ENCODE measurements at regions not wholly inside any gene's neighbourhood (a gene's known extent, or its start where the extent isn't known, plus 50 kb on each side); places are given as distances from the start of the nearest gene placed in this dataset.

- no peaks in the 10 kb centered on the region for H3K27me3 ChIP-seq
- no peak for TF ChIP-seq POLR2A (IDR thresholded peaks at IDR 0.05)
- TF ChIP-seq, protein P1, sequence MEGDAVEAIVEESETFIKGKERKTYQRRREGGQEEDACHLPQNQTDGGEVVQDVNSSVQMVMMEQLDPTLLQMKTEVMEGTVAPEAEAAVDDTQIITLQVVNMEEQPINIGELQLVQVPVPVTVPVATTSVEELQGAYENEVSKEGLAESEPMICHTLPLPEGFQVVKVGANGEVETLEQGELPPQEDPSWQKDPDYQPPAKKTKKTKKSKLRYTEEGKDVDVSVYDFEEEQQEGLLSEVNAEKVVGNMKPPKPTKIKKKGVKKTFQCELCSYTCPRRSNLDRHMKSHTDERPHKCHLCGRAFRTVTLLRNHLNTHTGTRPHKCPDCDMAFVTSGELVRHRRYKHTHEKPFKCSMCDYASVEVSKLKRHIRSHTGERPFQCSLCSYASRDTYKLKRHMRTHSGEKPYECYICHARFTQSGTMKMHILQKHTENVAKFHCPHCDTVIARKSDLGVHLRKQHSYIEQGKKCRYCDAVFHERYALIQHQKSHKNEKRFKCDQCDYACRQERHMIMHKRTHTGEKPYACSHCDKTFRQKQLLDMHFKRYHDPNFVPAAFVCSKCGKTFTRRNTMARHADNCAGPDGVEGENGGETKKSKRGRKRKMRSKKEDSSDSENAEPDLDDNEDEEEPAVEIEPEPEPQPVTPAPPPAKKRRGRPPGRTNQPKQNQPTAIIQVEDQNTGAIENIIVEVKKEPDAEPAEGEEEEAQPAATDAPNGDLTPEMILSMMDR (IDR thresholded peaks at IDR 0.05), result no peak
- H3K4me3 ChIP-seq, result no peak overlapping the region
- no peak overlapping the region for H3K27ac ChIP-seq
- no peaks in the 10 kb centered on the region for H3K4me1 ChIP-seq
- intact Hi-C loops (cut with DNase I; ENCODE audit: low total_unique reads), result no loop called here
- H3K36me3 ChIP-seq, result no peaks in the 10 kb centered on the region
- no peak for DNase-seq
- H3K9me3 ChIP-seq, result no peaks in the 10 kb centered on the region
These were observed 240.8 kb downstream of the KIF20B start for GRCh38 chr10:89942217-89942616.

- intact Hi-C loops (cut with DNase I; ENCODE audit: low total_unique reads), result no loop called here
- Histone ChIP-seq H3K4me3 (no peak overlapping the region), H3K9me3 (no peaks in the 10 kb centered on the region), H3K36me3 (no peaks in the 10 kb centered on the region), H3K27me3 (no peaks in the 10 kb centered on the region), H3K4me1 (no peaks in the 10 kb centered on the region), H3K27ac (no peak overlapping the region)
- DNase-seq, result no peak
- TF ChIP-seq, protein P1 (IDR thresholded peaks at IDR 0.05), result no peak
- TF ChIP-seq POLR2A (IDR thresholded peaks at IDR 0.05), result no peak
These were observed 242.7 kb downstream of the KIF20B start for GRCh38 chr10:89944138-89944537.

- H3K4me1 ChIP-seq, result no peaks in the 10 kb centered on the region
- H3K27me3 ChIP-seq, result no peaks in the 10 kb centered on the region
- H3K4me3 ChIP-seq, result no peak overlapping the region
- no peak for TF ChIP-seq POLR2A (IDR thresholded peaks at IDR 0.05)
- TF ChIP-seq, protein P1 (IDR thresholded peaks at IDR 0.05), result no peak
- intact Hi-C loops (cut with DNase I; ENCODE audit: low total_unique reads), result no loop called here
- no peak for DNase-seq
- no peaks in the 10 kb centered on the region for H3K36me3 ChIP-seq
- H3K9me3 ChIP-seq, result no peaks in the 10 kb centered on the region
- no peak overlapping the region for H3K27ac ChIP-seq
These were observed 244.7 kb downstream of the KIF20B start for GRCh38 chr10:89946106-89946505.

GRCh38 chr10:89949496-89949895 lies 248.1 kb downstream of the KIF20B start:
- Histone ChIP-seq H3K4me1 (no peaks in the 10 kb centered on the region), H3K27me3 (no peaks in the 10 kb centered on the region), H3K4me3 (no peak overlapping the region), H3K27ac (no peak overlapping the region), H3K36me3 (no peaks in the 10 kb centered on the region), H3K9me3 (no peaks in the 10 kb centered on the region)
- no peak for TF ChIP-seq POLR2A (IDR thresholded peaks at IDR 0.05)
- TF ChIP-seq, protein P1 (IDR thresholded peaks at IDR 0.05), result no peak
- no peak for DNase-seq
- intact Hi-C loops (cut with DNase I; ENCODE audit: low total_unique reads), result no loop called here

DNA sequence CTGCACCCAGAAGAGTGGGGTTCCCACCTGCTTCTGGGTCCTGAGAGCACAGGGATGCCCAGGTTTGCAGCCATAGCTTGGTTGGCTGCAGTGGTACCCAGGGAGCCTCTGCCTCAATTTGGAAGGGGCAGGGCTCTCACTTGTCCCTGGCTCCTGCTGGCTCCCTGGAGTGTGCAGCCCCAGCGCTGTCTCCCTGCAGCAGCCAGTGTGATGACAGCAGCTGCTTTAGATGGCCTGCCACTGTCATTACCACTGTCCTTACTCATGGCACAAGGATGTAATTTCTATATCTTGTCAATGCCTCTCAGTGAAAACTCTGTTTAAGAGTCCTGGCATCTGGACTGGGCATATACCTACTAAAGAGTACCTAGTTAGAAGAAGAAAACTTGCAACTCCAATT lies 250.9 kb downstream of the KIF20B start:
- TF ChIP-seq, protein P1 (IDR thresholded peaks at IDR 0.05), result no peak
- no peak for TF ChIP-seq POLR2A (IDR thresholded peaks at IDR 0.05)
- no peak overlapping the region for H3K4me3 ChIP-seq
- no peaks in the 10 kb centered on the region for H3K4me1 ChIP-seq
- H3K27me3 ChIP-seq, result no peaks in the 10 kb centered on the region
- no peak for DNase-seq
- no peak overlapping the region for H3K27ac ChIP-seq
- H3K36me3 ChIP-seq, result no peaks in the 10 kb centered on the region
- intact Hi-C loops (cut with DNase I; ENCODE audit: low total_unique reads), result no loop called here
- H3K9me3 ChIP-seq, result no peaks in the 10 kb centered on the region
